Fibroblast of the aortic adventitia (primary cell): ENCODE measurements at regions not wholly inside any gene's neighbourhood (a gene's known extent, or its start where the extent isn't known, plus 50 kb on each side); places are given as distances from the start of the nearest gene placed in this dataset.

Experiments used
- DNase-seq: peaks from one replicate; pipeline ENCODE4 v3.0.0-alpha.2; 2010; ENCODE audit warnings: low read depth
- H3K4me3 ChIP-seq: 2 replicates; pipeline ENCODE4 v1.5.1; 2011; ENCODE audit warnings: low read depth, mild to moderate bottlenecking, control low read depth, low read length, moderate library complexity
- CTCF ChIP-seq: IDR thresholded peaks from 2 replicates; pipeline ENCODE4 v1.5.1; 2011; ENCODE audit warnings: mild to moderate bottlenecking, low read length, control low read depth, inconsistent platforms; ENCODE audit not compliant: insufficient read depth

GRCh38 chr1:75010547-75010946 lies 123.6 kb upstream of the LHX8 start:
- H3K4me3 ChIP-seq, result no peak overlapping the region
- DNase-seq, result no peak
- TF ChIP-seq CTCF, result no peak

DNA sequence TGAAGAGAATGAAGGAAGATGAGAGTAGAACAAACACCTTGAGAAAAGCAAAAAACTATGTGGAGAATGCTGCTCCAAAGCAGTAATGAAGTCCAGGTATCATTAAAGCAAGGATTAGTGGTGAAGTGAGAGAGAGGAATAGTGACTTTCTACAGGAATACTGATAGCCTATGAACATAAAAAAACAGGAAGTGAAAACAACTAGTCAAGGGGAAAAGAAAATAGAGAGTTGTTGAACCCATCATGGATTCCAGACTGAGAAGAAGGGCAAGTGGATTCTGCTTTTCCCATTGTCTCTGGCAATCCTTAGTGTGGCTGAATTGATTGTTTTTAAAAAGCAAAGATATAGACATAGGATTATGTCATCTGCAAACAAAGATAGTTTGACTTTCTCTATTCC lies 119.9 kb upstream of the LHX8 start:
- no peak overlapping the region for H3K4me3 ChIP-seq
- no peak for TF ChIP-seq CTCF
- no peak for DNase-seq

DNA sequence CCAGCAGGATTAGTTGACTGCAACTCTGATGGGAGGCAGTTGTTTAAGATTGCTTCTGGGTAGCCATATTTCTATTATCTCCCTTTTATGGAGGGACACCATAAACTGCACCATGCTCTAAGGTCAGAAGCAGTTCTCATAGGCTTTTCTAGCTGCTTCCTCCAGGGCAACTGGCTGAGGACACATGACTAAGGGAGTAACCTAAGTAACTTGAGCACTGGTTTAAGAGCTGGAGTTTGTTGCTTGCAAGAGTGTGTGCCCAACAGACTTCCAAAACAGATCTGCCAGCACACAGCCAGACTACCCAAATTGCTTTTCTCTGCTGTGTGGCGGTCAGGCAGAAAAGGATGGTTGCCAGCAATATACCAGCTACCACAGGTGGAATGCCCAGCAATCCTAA lies 111.2 kb upstream of the LHX8 start:
- H3K4me3 ChIP-seq, result no peak overlapping the region
- no peak for DNase-seq
- no peak for TF ChIP-seq CTCF

DNA sequence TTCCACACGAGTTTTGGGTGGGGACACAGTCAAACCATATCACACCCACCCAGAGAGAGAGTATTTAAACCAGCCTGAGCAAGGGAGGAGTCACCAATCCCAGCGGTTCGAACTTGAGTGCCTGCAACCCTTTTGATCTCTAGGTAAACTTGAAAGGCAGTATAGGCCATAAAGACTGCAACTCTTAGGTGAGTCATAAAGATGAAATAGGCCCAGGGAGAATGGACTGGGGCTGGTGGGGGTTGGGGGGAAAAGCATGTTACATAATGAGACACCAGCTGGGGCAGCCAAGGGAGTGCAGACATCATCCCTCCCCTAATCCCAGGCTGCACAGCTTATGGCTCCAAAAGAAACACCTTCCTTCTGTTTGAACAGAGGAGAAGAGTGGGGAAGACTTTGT lies 99.8 kb upstream of the LHX8 start:
- TF ChIP-seq CTCF, result no peak
- no peak overlapping the region for H3K4me3 ChIP-seq
- no peak for DNase-seq

GRCh38 chr1:75035536-75035935 lies 98.7 kb upstream of the LHX8 start:
- DNase-seq, result no peak
- H3K4me3 ChIP-seq, result no peak overlapping the region
- no peak for TF ChIP-seq CTCF

GRCh38 chr1:75053207-75053606 lies 81.0 kb upstream of the LHX8 start:
- TF ChIP-seq CTCF, result no peak
- H3K4me3 ChIP-seq, result no peak overlapping the region
- DNase-seq, result no peak

DNA sequence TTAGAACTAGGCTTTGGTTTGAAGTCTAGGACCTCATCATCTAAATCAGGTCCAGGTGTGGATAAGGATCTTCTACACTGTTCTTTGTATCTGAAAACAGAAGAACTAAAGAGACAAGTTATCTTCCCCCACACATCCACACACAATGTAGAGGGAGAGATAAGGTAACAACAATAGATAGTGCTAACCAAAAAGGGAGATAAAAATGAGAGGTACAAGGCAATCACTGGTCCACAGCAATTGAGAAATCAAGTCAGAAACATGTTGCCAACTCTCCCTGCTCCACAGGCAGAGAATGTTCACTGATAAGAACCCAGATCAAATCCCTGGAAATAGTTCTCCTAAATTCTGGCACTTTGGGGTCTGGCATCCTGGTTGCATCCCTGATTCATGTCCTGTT lies 75.8 kb upstream of the LHX8 start:
- no peak for TF ChIP-seq CTCF
- H3K4me3 ChIP-seq, result no peak overlapping the region
- no peak for DNase-seq
